Suppressor macrophage treated with lipopolysaccharide for 4 hours (primary cell): ENCODE measurements at regions not wholly inside any gene's neighbourhood (a gene's known extent, or its start where the extent isn't known, plus 50 kb on each side); places are given as distances from the start of the nearest gene placed in this dataset.

ENCODE experiments used
- DNase-seq: peaks from one replicate; pipeline ENCODE4 v3.0.0-alpha.2; 2020

GRCh38 chr9:108212184-108212583 lies 643.6 kb downstream of the ACTL7B start:
- DNase-seq, result no peak

GRCh38 chr9:108211411-108211955 lies 644.3 kb downstream of the ACTL7B start:
- no peak for DNase-seq

GRCh38 chr9:108209132-108209685 lies 646.6 kb downstream of the ACTL7B start:
- no peak for DNase-seq

- DNase-seq, result no peak
Observed at GRCh38 chr9:108207561-108208165, 648.1 kb downstream of the ACTL7B start.

- DNase-seq, result no peak
Observed at GRCh38 chr9:108205276-108205675, 650.5 kb downstream of the ACTL7B start.

- DNase-seq, result peak; percentile 54
Observed at GRCh38 chr9:108197899-108198298, 657.9 kb downstream of the ACTL7B start.

GRCh38 chr9:108197008-108197365 lies 658.8 kb downstream of the ACTL7B start:
- DNase-seq, result no peak

GRCh38 chr9:108196332-108197007 lies 659.3 kb downstream of the ACTL7B start:
- DNase-seq, result no peak

- no peak for DNase-seq
Observed at GRCh38 chr9:108194154-108194553, 661.6 kb downstream of the ACTL7B start.

- no peak for DNase-seq
Observed at GRCh38 chr9:108193026-108193710, 662.6 kb downstream of the ACTL7B start.

- peak; percentile 54 for DNase-seq
Observed at GRCh38 chr9:108191065-108191464, 664.7 kb downstream of the ACTL7B start.

GRCh38 chr9:108188976-108189375 lies 666.8 kb downstream of the ACTL7B start:
- no peak for DNase-seq

GRCh38 chr9:108188482-108188881 lies 667.3 kb downstream of the ACTL7B start:
- no peak for DNase-seq

- no peak for DNase-seq
Observed at GRCh38 chr9:108186642-108187395, 669.0 kb downstream of the ACTL7B start.

- DNase-seq, result no peak
Observed at GRCh38 chr9:108185613-108186012, 670.2 kb downstream of the ACTL7B start.

- DNase-seq, result peak; percentile 41
Observed at GRCh38 chr9:108184941-108185340, 670.8 kb downstream of the ACTL7B start.

GRCh38 chr9:108184009-108184408 lies 671.8 kb downstream of the ACTL7B start:
- DNase-seq, result no peak

GRCh38 chr9:108182950-108183381 lies 672.8 kb downstream of the ACTL7B start:
- DNase-seq, result peak; percentile 74

GRCh38 chr9:108182270-108182669 lies 673.5 kb downstream of the ACTL7B start:
- DNase-seq, result no peak

- peak; percentile 33 for DNase-seq
Observed at GRCh38 chr9:108181441-108181840, 674.3 kb downstream of the ACTL7B start.

GRCh38 chr9:108180541-108180940 lies 675.2 kb downstream of the ACTL7B start:
- no peak for DNase-seq

GRCh38 chr9:108178318-108178717 lies 677.5 kb downstream of the ACTL7B start:
- DNase-seq, result no peak
